ENCODE measurements at regions not wholly inside any gene's neighbourhood (a gene's known extent, or its start where the extent isn't known, plus 50 kb on each side); places are given as distances from the start of the nearest gene placed in this dataset.

- DNase-seq (ENCODE audit: low read depth), result no peak
Observed at GRCh38 chr4:15130441-15130840, 128.2 kb downstream of the CPEB2 start.

GRCh38 chr4:15131551-15131950 lies 129.3 kb downstream of the CPEB2 start:
- DNase-seq (ENCODE audit: low read depth), result no peak

- no peak for DNase-seq (ENCODE audit: low read depth)
Observed at GRCh38 chr4:15132739-15133138, 130.5 kb downstream of the CPEB2 start.

GRCh38 chr4:15139599-15139998 lies 137.3 kb downstream of the CPEB2 start:
- DNase-seq (ENCODE audit: low read depth), result no peak

- DNase-seq (ENCODE audit: low read depth), result no peak
Observed at GRCh38 chr4:15142201-15142600, 139.9 kb downstream of the CPEB2 start.

- DNase-seq (ENCODE audit: low read depth), result no peak
Observed at GRCh38 chr4:15143551-15143950, 141.3 kb downstream of the CPEB2 start.

- no peak for DNase-seq (ENCODE audit: low read depth)
Observed at GRCh38 chr4:15144249-15144966, 142.1 kb downstream of the CPEB2 start.

GRCh38 chr4:15144967-15145295 lies 142.7 kb downstream of the CPEB2 start:
- DNase-seq (ENCODE audit: low read depth), result no peak

GRCh38 chr4:15145709-15146108 lies 143.4 kb downstream of the CPEB2 start:
- DNase-seq (ENCODE audit: low read depth), result no peak

- DNase-seq (ENCODE audit: low read depth), result no peak
Observed at GRCh38 chr4:15147714-15148113, 145.4 kb downstream of the CPEB2 start.

- DNase-seq (ENCODE audit: low read depth), result no peak
Observed at GRCh38 chr4:15148199-15148598, 145.9 kb downstream of the CPEB2 start.

- DNase-seq (ENCODE audit: low read depth), result no peak
Observed at GRCh38 chr4:15148691-15149090, 146.4 kb downstream of the CPEB2 start.

- DNase-seq (ENCODE audit: low read depth), result no peak
Observed at GRCh38 chr4:15149234-15149838, 147.1 kb downstream of the CPEB2 start.

- DNase-seq (ENCODE audit: low read depth), result no peak
Observed at GRCh38 chr4:15149839-15150592, 147.7 kb downstream of the CPEB2 start.

GRCh38 chr4:15150631-15151030 lies 148.3 kb downstream of the CPEB2 start:
- DNase-seq (ENCODE audit: low read depth), result no peak

- DNase-seq (ENCODE audit: low read depth), result no peak
Observed at GRCh38 chr4:15151033-15151432, 148.8 kb downstream of the CPEB2 start.

GRCh38 chr4:15153662-15154061 lies 151.4 kb downstream of the CPEB2 start:
- DNase-seq (ENCODE audit: low read depth), result no peak

- DNase-seq (ENCODE audit: low read depth), result no peak
Observed at GRCh38 chr4:15158406-15159091, 156.3 kb downstream of the CPEB2 start.

GRCh38 chr4:15159477-15160019 lies 157.3 kb downstream of the CPEB2 start:
- no peak for DNase-seq (ENCODE audit: low read depth)

- no peak for DNase-seq (ENCODE audit: low read depth)
Observed at GRCh38 chr4:15161439-15161838, 159.2 kb downstream of the CPEB2 start.

GRCh38 chr4:15162046-15162445 lies 159.8 kb downstream of the CPEB2 start:
- no peak for DNase-seq (ENCODE audit: low read depth)

- DNase-seq (ENCODE audit: low read depth), result no peak
Observed at GRCh38 chr4:15162465-15163283, 160.4 kb downstream of the CPEB2 start.
